SK-N-SH (cell line): ENCODE measurements at regions not wholly inside any gene's neighbourhood (a gene's known extent, or its start where the extent isn't known, plus 50 kb on each side); places are given as distances from the start of the nearest gene placed in this dataset.
A peak's percentile ranks its signal among the peaks of the same experiment; 100 is the strongest.

ENCODE experiments used
- CTCF ChIA-PET: fragments of 300-600, 350-600 bp; formaldehyde crosslinking; extraction: SDS; loops from one replicate; lab custom pipeline; 2021; lab: Yijun Ruan, JAX
- POLR2A ChIA-PET: fragments of 350-600 bp; sonication (Branson Sonifier 250); formaldehyde crosslinking; extraction: SDS; loops from one replicate; lab custom pipeline; 2020; ENCODE audit warnings: antibody characterized with exemption, inconsistent platforms; lab: Yijun Ruan, JAX
- DNase-seq: peaks from one replicate; pipeline ENCODE4 v3.0.0; 2012
- H2AFZ ChIP-seq: fragments of 200-600 bp; sonication (generic); 2 replicates; pipeline ENCODE4 v1.8.1; 2016; ENCODE audit warnings: antibody characterized with exemption, mild to moderate bottlenecking, low read depth
- H3F3A ChIP-seq: fragments of 200-600 bp; sonication (generic); replicated peaks from 2 replicates; pipeline ENCODE3; 2016; ENCODE audit warnings: antibody characterized with exemption, mild to moderate bottlenecking; ENCODE audit not compliant: insufficient read depth
- H3K27ac ChIP-seq, 2 experiments: fragments of 200-500 bp in 1 of 2; fragments of 200-600 bp in 1 of 2; sonication (Bioruptor generic) in 1 of 2; sonication (generic), shearing (Covaris generic) in 1 of 2; 2 replicates each; pipeline versions ENCODE4 v1.5.1 to v1.6.1; 2014 to 2016; ENCODE audit warnings: low read depth in 2 of 2, inconsistent platforms in 1 of 2, low read length in 1 of 2, mild to moderate bottlenecking in 1 of 2, mixed read lengths in 1 of 2
- H3K27me3 ChIP-seq: fragments of 200-600 bp; sonication (generic), shearing (Covaris generic); 2 replicates; pipeline ENCODE4 v1.6.1; 2016; ENCODE audit warnings: mixed run types; ENCODE audit not compliant: insufficient read depth
- H3K36me3 ChIP-seq, 2 experiments: fragments of 200-500 bp in 1 of 2; fragments of 200-600 bp in 1 of 2; sonication (Bioruptor generic) in 1 of 2; sonication (generic) in 1 of 2; replicated peaks in 1 of 2; 2 replicates each; pipeline versions ENCODE3 to v1.5.1; 2014 to 2016; ENCODE audit warnings: low read length in 1 of 2, mild to moderate bottlenecking in 1 of 2; ENCODE audit not compliant: insufficient read depth in 2 of 2, control insufficient read depth in 1 of 2
- H3K4me1 ChIP-seq, 2 experiments: fragments of 200-500 bp in 1 of 2; fragments of 200-600 bp in 1 of 2; sonication (Bioruptor generic) in 1 of 2; sonication (generic), shearing (Covaris generic) in 1 of 2; 2 replicates each; pipeline versions ENCODE4 v1.5.1 to v1.6.1; 2014 to 2016; ENCODE audit warnings: low read depth in 1 of 2, low read length in 1 of 2, mixed run types in 1 of 2; ENCODE audit not compliant: insufficient read depth in 2 of 2, control insufficient read depth in 1 of 2
- H3K4me2 ChIP-seq: fragments of 200-600 bp; sonication (generic), shearing (Covaris generic); 2 replicates; pipeline ENCODE4 v1.6.1; 2017; ENCODE audit warnings: mixed run types
- H3K4me3 ChIP-seq, 2 experiments: fragments of 200-500 bp in 1 of 2; fragments of 200-600 bp in 1 of 2; sonication (Bioruptor generic) in 1 of 2; sonication (generic), shearing (Covaris generic) in 1 of 2; 2 replicates each; pipeline versions ENCODE4 v1.5.1 to v1.8.1; 2014 to 2016; ENCODE audit warnings: low read depth in 2 of 2, inconsistent platforms in 1 of 2, low read length in 1 of 2, mild to moderate bottlenecking in 1 of 2, mixed read lengths in 1 of 2, moderate library complexity in 1 of 2
- H3K79me2 ChIP-seq: fragments of 200-600 bp; sonication (generic); 2 replicates; pipeline ENCODE4 v1.8.1; 2017; ENCODE audit warnings: mild to moderate bottlenecking; ENCODE audit not compliant: insufficient read depth
- H3K9ac ChIP-seq: fragments of 200-600 bp; sonication (generic); 2 replicates; pipeline ENCODE4 v1.6.1; 2017; ENCODE audit warnings: mixed run types
- H3K9me2 ChIP-seq: fragments of 200-600 bp; sonication (generic); 2 replicates; pipeline ENCODE4 v1.6.1; 2017; ENCODE audit warnings: mixed run types
- H3K9me3 ChIP-seq: fragments of 200-600 bp; sonication (generic); 2 replicates; pipeline ENCODE4 v1.6.1; 2017; ENCODE audit warnings: mixed run types, mild to moderate bottlenecking, moderate library complexity
- H4K20me1 ChIP-seq: fragments of 200-600 bp; sonication (generic); 2 replicates; pipeline ENCODE4 v1.6.1; 2017; ENCODE audit warnings: mild to moderate bottlenecking, mixed run types; ENCODE audit not compliant: insufficient read depth
- FOSL2 ChIP-seq: IDR thresholded peaks from 2 replicates; pipeline ENCODE4 v1.4.0; 2012; ENCODE audit warnings: low read depth, mild to moderate bottlenecking, moderate library complexity, borderline replicate concordance
- FOXJ3 ChIP-seq: sonication (generic); formaldehyde crosslinking; IDR thresholded peaks from 2 replicates; pipeline ENCODE4 v1.5.1; 2020; ENCODE audit warnings: mild to moderate bottlenecking, missing genetic modification reagents
- GABPA ChIP-seq: IDR thresholded peaks from 2 replicates; pipeline ENCODE4 v1.4.0; 2012; ENCODE audit warnings: low read depth, mild to moderate bottlenecking
- JUND ChIP-seq: IDR thresholded peaks from 2 replicates; pipeline ENCODE4 v1.4.0; 2012
- NFIC ChIP-seq: IDR thresholded peaks from 2 replicates; pipeline ENCODE4 v1.4.0; 2012; ENCODE audit warnings: borderline replicate concordance
- PBX3 ChIP-seq: IDR thresholded peaks from 2 replicates; pipeline ENCODE4; 2012
- RAD21 ChIP-seq: IDR thresholded peaks from 2 replicates; pipeline ENCODE4 v1.6.1; 2012; ENCODE audit warnings: mild to moderate bottlenecking, low read length
- REST ChIP-seq: IDR thresholded peaks from 2 replicates; pipeline ENCODE4 v1.6.1; 2012; ENCODE audit warnings: mild to moderate bottlenecking, low read depth, low read length, moderate library complexity
- RFX5 ChIP-seq: IDR thresholded peaks from 2 replicates; pipeline ENCODE4 v1.6.1; 2012; ENCODE audit warnings: mild to moderate bottlenecking, improper control_type of control experiment, low read length
- SMC3 ChIP-seq: IDR thresholded peaks from 2 replicates; pipeline ENCODE4 v1.6.1; 2012; ENCODE audit warnings: low read depth, low read length, improper control_type of control experiment
- TAF1 ChIP-seq: IDR thresholded peaks from 2 replicates; pipeline ENCODE4 v1.6.1; 2012; ENCODE audit warnings: low read depth, mild to moderate bottlenecking, low read length, moderate library complexity, borderline replicate concordance
- TCF12 ChIP-seq: IDR thresholded peaks from 2 replicates; pipeline ENCODE4 v1.4.0; 2012
- TEAD4 ChIP-seq: IDR thresholded peaks from 2 replicates; pipeline ENCODE4 v1.4.0; 2012; ENCODE audit warnings: mild to moderate bottlenecking, borderline replicate concordance; ENCODE audit not compliant: insufficient read depth
- ZBTB33 ChIP-seq: IDR thresholded peaks from 2 replicates; pipeline ENCODE4 v1.4.0; 2012; ENCODE audit warnings: low read depth, borderline replicate concordance
- WGBS: methylation state at CpG from one replicate; pipeline ENCODE4 v1.1.6; 2017; ENCODE audit warnings: low lambda C conversion rate; 5-methylcytosine and 5-hydroxymethylcytosine counted together

GRCh38 chr1:168419736-168420135 is 124.1 kb downstream of the XCL2 start:
- Histone ChIP-seq H3K4me2 (peak overlapping the region; percentile 21; the same call in 1 of the 2 replicates), H3K9me2 (no peaks in the 10 kb centered on the region), H3K9me3 (no peaks in the 10 kb centered on the region), H4K20me1 (no peaks in the 10 kb centered on the region), H3K4me1 (peaks cover 0 to 9% of the 10 kb centered on the region in 2 experiments; a peak in 3 of 4 replicates)
- TF ChIP-seq TCF12, result peak; percentile 53; the same call in 1 of the 2 replicates
- peak; percentile 87 for TF ChIP-seq REST
- no peak for TF ChIP-seq ZBTB33
- TF ChIP-seq FOXJ3 (CRISPR knock-in tag), result no peak
- TF ChIP-seq TAF1, result no peak
- TF ChIP-seq SMC3, result no peak
- peak; percentile 22; the same call in 1 of the 2 replicates for TF ChIP-seq TEAD4
- no peak for TF ChIP-seq RAD21
- peak; percentile 6; the same call in 1 of the 2 replicates for TF ChIP-seq NFIC
- TF ChIP-seq PBX3, result peak; percentile 18; the same call in 1 of the 2 replicates
- peak; percentile 57 for TF ChIP-seq JUND
- TF ChIP-seq RFX5, result no peak
- TF ChIP-seq FOSL2, result peak; percentile 67; the same call in 1 of the 2 replicates
- TF ChIP-seq GABPA, result no peak
- TF ChIP-seq, all 33 proteins: peak for 7
- POLR2A ChIA-PET, result no interaction called here
- Histone ChIP-seq H3K27ac (peak overlapping the region; percentile 24 to 75; a peak in 3 of 4 replicates), H3K36me3 (no peaks in the 10 kb centered on the region), H3F3A (no peaks in the 10 kb centered on the region), H3K79me2 (no peaks in the 10 kb centered on the region), H3K4me3 (no peak overlapping the region), H2AFZ (peak overlapping the region; percentile 4; the same call in 1 of the 2 replicates), H3K27me3 (no peaks in the 10 kb centered on the region), H3K9ac (no peak overlapping the region)
- 29% methylated on average over 4 of the region's 4 CpGs for WGBS
- CTCF ChIA-PET, result no interaction called here
- DNase-seq, result no peak
